ENCODE measurements at regions not wholly inside any gene's neighbourhood (a gene's known extent, or its start where the extent isn't known, plus 50 kb on each side); places are given as distances from the start of the nearest gene placed in this dataset.
"Not testable (repeated sequence)": the region's sequence is repeated elsewhere in the genome, so short reads cannot be mapped to it uniquely, and the experiment has no call there.

- H3K9me3 ChIP-seq, result no peaks in the 10 kb centered on the region
- no peak for TF ChIP-seq RAD21 (IDR thresholded peaks at IDR 0.05; ENCODE audit: low read length)
- no peak for TF ChIP-seq FOSL2 (IDR thresholded peaks at IDR 0.05; ENCODE audit: borderline replicate concordance, low read depth)
- TF ChIP-seq CTCF (IDR thresholded peaks at IDR 0.05), result no peak
- TF ChIP-seq ZBTB33 (IDR thresholded peaks at IDR 0.05; ENCODE audit: borderline replicate concordance, low read depth), result no peak
- TF ChIP-seq YY1 (IDR thresholded peaks at IDR 0.05; ENCODE audit: low read depth), result no peak
- TF ChIP-seq MAX (IDR thresholded peaks at IDR 0.05; ENCODE audit: low read depth), result no peak
- no peak for TF ChIP-seq CHD2 (IDR thresholded peaks at IDR 0.05; ENCODE audit: low read length, partially characterized antibody)
- TF ChIP-seq NFIC (IDR thresholded peaks at IDR 0.05; ENCODE audit: borderline replicate concordance), result no peak
- TF ChIP-seq TCF12 (IDR thresholded peaks at IDR 0.05), result no peak
- TF ChIP-seq EP300 (IDR thresholded peaks at IDR 0.05; ENCODE audit: borderline replicate concordance in 1 of 2, low read depth in 1 of 2, low read length in 1 of 2), result no peak
- H3K79me2 ChIP-seq (ENCODE audit: insufficient read depth), result no peaks in the 10 kb centered on the region
- no peak overlapping the region for H2AFZ ChIP-seq (ENCODE audit: low read depth)
- H3K27ac ChIP-seq (ENCODE audit: low read depth in 2 of 2, low read length in 1 of 2), result no peak overlapping the region
- H3K9ac ChIP-seq, result no peak overlapping the region
- no peaks in the 10 kb centered on the region for H3K9me2 ChIP-seq
- peaks cover 6% of the 10 kb centered on the region for H3F3A ChIP-seq (replicated peaks; ENCODE audit: insufficient read depth)
- no peak overlapping the region for H3K4me2 ChIP-seq
- no peaks in the 10 kb centered on the region for H3K27me3 ChIP-seq (ENCODE audit: insufficient read depth)
- peaks cover 0 to 16% of the 10 kb centered on the region in 2 experiments; a peak in 3 of 4 replicates for H3K4me1 ChIP-seq (ENCODE audit: control insufficient read depth in 1 of 2, insufficient read depth in 2 of 2, low read depth in 1 of 2, low read length in 1 of 2)
- no peaks in the 10 kb centered on the region for H3K36me3 ChIP-seq (replicated peaks in 1 of 2; ENCODE audit: control insufficient read depth in 1 of 2, insufficient read depth in 2 of 2, low read length in 1 of 2)
- H4K20me1 ChIP-seq (ENCODE audit: insufficient read depth), result no peaks in the 10 kb centered on the region
- ChIA-PET POLR2A (no interaction called here), CTCF (interaction anchor here (0.7 to 1.7 kb wide), 2 partner anchors 11 to 191 kb away, joined by 3 to 10 read pairs; no protein-coding TSS in a partner anchor)
- DNase-seq, result no peak
- H3K4me3 ChIP-seq (ENCODE audit: low read depth in 2 of 2, low read length in 1 of 2), result no peak overlapping the region
These were observed 136.3 kb downstream of the ZNF330 start for GRCh38 chr4:141356963-141357335.

GRCh38 chr4:141368241-141368640 lies 147.5 kb downstream of the ZNF330 start:
- CTCF ChIA-PET, result interaction anchor here (1.4 kb wide), 1 partner anchor 8 kb away, joined by 3 read pairs; no protein-coding TSS in a partner anchor
- H3K9me2 ChIP-seq, result not testable (repeated sequence)
- 71% methylated on average over 1 of the region's 3 CpGs for WGBS (ENCODE audit: low lambda C conversion rate)

More at GRCh38 chr4:141368241-141368640, 147.5 kb downstream of the ZNF330 start:
- H3K36me3 ChIP-seq (replicated peaks in 1 of 2; ENCODE audit: control insufficient read depth in 1 of 2, insufficient read depth in 2 of 2, low read length in 1 of 2); H2AFZ ChIP-seq (ENCODE audit: low read depth); H3K4me2 ChIP-seq; H3F3A ChIP-seq (replicated peaks; ENCODE audit: insufficient read depth); POLR2A ChIA-PET; H3K79me2 ChIP-seq (ENCODE audit: insufficient read depth); H3K4me1 ChIP-seq (ENCODE audit: control insufficient read depth in 1 of 2, insufficient read depth in 2 of 2, low read depth in 1 of 2, low read length in 1 of 2); H3K27ac ChIP-seq (ENCODE audit: low read depth in 2 of 2, low read length in 1 of 2); H3K9ac ChIP-seq; H4K20me1 ChIP-seq (ENCODE audit: insufficient read depth); H3K27me3 ChIP-seq (ENCODE audit: insufficient read depth); H3K4me3 ChIP-seq (ENCODE audit: low read depth in 2 of 2, low read length in 1 of 2); DNase-seq; H3K9me3 ChIP-seq: not testable (repeated sequence)

Data from SK-N-SH (cell line).